Activated T-cell treated with anti-CD3 and anti-CD28 coated beads for 4 hours (primary cell): ENCODE measurements at regions not wholly inside any gene's neighbourhood (a gene's known extent, or its start where the extent isn't known, plus 50 kb on each side); places are given as distances from the start of the nearest gene placed in this dataset.

ENCODE experiments used
- DNase-seq: peaks from one replicate; pipeline ENCODE4 v3.0.0-alpha.2; 2020

DNA sequence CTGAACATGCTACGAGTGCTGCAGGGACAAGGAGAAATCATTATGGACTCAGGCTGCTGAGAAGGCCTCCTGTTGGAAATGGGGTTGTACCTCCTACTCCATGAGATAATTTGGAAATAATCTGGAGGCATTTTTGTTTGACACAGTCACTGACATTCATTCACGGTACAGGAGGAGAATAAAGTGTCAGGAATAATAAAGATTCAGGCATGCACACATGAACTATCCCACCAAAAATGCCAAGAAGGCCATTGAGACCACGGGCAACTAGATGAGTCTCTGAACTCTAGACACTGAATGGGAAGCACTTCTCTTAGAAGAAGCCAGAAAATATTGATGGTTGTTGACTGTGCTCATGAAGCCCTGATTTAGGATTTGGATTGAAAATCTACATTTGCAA, 220.9 kb upstream of the HABP2 start:
- no peak for DNase-seq

DNA sequence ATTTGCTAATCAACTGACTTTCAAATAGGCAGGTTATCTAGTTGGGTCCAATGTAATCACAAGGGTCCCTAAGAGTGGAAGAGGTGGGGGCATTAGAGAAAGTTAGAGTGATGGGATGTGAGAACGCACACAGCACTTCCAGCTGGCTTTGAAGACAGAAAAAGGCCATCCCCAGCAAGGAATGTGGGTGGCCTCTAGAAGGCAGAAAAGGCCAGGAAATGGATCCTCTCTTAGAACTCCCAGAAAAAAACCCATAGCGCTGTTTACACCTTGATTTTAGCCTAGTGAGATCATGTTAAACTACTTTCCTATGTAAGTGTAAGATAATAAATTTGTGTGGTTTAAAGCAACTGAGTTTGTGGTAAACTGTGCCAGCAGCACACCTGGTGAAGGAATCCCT, 219.5 kb upstream of the HABP2 start:
- no peak for DNase-seq

DNA sequence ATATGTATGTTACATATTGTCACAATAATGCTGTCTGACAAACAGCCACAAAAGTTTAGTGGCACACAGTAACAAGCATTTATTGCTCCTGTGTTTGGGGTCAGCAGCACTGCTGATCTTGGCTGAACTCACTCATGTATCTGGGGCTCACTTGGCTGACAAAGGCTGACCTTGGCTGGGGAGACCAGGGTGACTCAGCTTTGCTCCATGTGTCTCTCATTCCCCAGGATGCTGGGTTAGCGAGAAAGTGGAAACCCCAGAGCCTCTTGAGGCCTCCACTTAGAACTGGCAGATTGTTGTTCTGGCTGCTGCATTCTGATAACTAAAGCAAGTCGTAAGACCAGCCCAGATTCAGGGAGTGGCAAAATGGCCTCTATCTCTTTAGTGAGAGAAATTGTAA, 217.3 kb upstream of the HABP2 start:
- no peak for DNase-seq

DNA sequence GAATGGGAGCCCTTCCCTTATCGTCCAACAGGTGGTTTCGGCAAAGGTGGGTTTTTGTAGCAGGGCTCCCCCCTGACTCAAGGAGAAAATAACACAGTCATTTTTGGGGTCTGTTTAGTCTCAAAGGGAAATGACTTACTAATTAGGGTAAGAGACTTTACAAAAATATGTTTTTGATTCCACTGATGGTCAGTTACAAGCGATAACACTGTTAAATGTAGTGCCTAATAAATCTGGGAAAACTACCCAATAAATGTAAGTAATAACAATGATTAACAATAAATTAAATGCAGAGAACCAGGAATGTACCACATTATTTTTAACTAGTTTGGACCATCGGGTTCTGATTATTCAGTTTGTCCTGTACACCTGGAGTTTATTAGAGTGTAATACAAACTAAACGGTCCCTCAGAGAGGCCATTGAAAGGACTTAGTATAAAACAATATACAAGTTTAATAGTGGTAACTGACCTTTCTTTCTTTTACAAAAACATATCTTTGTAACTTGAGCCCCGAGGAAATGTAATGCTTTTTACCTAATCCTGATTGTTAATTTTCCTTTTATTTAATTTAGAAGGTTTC, 216.2 kb upstream of the HABP2 start:
- no peak for DNase-seq

DNA sequence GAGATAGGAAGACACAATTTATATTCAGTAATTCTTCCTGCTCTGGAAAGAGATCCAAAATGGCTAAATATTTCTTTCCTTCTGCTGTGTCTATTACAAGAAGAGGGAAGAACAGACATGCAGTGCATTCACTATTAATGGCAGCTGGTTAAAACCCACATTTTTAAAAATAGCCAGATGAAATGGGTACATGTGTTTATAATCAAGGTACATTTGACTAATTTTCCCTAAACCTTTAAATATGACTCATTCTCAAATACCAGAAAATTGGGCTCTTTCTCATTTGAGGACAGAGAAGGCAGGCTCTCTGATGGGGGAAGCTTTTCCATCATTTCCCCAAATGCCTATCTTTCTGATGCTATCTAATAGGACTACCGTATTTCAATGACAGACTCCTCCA, 215.7 kb upstream of the HABP2 start:
- DNase-seq: no peak

DNA sequence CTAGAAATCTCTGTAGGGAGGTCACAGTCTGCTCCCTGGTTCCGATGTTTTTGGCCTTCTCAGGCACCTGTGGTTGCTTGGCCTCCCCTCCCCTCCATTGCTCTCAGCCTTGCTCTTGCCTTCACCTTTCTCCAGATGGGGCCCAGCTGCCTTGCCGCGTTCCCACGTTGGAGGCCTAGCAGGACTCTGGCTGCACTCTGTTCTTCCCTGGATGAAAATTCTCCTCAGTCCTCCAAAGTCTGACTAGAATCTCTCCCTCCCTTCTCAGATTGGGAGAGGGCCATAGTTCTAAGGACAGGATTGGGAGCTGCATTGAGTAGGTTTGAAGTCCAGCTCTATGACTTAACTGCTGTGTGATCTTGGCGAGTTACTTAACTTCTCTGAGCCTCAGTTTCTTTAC, 213.7 kb upstream of the HABP2 start:
- DNase-seq: no peak

DNA sequence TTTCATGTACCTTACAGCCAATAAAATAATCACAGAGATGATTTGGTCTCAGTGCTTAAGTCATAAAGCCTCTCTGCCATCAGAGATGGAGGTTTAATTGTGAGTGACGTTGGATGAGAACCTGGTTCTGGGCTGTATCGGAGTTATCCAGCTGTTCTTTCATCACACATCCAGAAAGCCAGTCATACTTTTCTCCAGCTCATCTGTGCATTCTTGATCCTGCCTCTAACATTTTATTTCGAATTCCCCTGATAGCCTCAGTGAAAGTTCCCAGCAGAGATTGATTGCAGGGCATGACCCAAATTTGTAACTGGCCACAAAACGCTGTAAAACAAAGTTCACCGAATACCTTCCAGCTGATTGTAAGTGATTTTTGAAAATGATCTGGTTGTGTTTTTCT, 212.6 kb upstream of the HABP2 start:
- DNase-seq: no peak

DNA sequence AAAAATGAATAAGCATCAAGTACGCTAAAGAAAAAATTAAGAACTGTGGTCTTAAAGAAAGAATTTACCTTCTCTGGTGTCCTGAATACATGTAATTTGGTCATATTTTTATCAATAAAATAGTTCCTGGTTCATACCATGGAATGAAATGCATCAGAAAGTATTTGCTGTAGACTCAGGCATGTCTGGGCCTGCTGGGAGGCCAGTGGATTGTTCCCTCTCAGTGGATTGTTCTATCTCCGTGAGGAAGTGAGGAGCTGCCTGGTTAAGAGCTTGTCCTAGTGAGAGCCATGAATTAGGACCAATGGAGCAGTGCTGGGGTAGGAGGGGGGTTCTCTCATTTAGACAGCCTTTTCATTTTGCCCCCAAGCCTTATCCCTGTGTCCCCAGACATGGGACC, 211.7 kb upstream of the HABP2 start:
- no peak for DNase-seq

DNA sequence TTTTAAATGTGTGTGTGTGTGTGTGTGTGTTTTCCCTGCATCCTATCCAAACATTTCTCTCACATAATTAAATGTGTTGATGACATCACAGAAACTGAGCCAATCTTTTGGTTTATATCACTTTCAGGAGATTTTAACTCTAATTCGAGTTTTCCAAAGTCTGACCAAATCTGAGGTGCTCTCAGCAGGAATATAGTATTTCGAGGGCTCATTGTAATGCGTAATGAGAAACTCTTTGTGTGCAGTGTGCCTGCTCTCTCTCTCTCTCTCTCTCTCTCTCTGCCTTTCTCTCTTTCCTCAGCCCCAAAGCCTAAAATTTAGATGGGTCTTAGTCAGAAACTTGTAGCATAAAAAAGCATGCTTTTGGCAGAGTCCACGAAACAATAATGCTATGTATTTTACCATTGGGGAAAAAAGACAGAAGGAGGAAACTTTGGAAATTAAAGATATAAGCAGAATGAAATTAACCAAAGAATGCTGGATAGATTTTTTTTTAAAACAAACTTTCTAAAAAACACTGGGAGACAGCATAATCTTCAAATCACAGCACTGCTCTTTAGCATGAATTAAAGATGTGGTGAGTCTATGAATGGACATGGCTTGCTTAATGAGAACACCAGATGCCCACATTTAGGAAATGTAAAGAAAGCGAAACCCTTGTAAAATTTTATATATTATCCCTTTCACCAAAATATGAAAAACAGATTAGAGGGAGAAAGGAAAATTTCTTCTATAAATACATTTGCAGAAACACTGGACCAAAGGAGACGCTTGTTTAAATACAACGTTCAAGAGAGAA, 206.8 kb upstream of the HABP2 start:
- no peak for DNase-seq

DNA sequence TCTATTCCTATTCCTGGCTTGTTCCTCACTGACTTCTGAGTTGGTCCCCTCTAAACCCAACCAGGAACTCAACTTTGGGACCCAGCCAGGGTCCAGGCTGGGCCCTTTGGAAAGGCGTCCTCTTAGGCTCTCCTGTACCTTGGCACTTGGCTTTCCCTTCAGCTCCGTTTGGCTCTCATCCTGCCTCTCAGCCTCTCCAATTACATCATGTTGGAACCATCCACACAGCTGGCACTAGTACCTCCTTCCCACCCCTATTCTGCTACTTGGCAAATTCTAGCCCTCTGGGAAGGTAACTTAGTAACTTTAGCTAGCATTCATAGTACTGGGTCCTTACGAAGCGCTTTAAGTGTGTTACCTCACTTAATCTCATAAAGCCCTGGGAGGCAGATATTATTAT, 205.3 kb upstream of the HABP2 start:
- DNase-seq: no peak

DNA sequence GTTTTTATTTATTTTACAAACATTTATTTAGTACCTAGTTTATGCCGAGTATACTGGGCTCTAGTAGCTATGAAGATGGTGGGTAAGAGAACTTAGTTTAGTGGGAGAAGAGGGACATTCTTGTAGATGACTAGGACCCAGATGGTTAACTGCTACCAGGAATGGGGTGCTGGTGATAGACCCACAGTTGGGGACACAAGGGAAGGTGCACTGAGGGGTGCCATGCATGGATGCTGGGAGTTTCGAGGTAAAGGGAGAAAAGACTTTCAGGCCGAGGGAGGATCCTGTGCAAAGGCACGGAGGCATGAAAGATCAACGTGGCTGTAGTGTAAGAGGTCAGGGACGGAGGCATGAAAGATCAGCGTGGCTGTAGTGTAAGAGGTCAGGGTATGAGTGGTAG, 204.2 kb upstream of the HABP2 start:
- no peak for DNase-seq

DNA sequence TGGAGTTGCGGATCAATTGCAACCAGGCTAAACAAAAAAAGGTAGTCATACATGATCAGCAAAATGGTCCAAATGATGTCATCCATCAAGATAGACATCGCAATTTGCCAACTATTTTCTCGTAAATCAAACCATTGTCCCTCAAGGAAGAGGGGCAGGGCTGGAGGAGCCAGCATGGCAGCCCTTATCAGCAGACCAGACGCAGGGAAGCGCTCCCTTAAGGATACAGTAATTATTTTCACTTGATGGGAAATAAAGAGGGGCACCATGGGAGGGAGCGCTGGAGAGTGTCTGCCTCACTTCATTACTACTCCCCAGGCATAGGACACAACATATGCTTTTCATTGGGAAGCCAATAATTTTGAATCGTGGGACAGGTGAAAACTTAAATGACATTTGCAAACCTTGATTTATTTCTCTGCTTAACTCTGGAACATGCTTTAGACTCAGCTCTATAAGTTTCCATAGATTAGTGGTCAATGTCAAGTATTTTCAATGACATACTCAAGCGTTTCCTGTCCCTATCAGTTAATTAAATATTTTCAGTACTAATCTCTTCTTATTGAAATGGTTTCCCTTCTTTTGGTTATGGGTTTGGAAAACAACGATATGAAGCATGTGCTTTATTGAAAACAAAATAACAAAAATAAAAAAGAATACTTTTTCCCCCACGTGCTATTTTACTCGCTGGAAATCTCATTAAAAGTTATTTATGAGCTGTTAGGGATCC, 202.4 kb upstream of the HABP2 start:
- DNase-seq: no peak

DNA sequence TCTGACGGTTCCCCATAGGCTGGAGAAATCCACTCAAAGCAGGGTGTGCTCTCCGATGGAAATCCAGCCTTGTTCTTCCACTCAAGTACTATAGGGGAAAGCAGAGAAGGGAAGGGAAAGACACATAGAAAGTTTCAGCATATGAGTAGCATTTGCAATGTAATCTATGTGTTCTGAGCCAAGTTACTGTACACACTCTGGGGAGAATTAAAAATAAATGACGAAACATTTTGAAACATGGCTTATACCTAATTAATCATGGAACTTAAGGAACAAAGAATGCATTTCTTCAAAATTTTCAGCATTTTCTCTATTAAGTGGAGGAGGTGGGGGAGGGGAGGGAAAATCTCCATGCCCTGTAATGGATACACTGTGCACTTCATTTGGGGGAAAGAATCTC, 198.1 kb upstream of the HABP2 start:
- DNase-seq: no peak

DNA sequence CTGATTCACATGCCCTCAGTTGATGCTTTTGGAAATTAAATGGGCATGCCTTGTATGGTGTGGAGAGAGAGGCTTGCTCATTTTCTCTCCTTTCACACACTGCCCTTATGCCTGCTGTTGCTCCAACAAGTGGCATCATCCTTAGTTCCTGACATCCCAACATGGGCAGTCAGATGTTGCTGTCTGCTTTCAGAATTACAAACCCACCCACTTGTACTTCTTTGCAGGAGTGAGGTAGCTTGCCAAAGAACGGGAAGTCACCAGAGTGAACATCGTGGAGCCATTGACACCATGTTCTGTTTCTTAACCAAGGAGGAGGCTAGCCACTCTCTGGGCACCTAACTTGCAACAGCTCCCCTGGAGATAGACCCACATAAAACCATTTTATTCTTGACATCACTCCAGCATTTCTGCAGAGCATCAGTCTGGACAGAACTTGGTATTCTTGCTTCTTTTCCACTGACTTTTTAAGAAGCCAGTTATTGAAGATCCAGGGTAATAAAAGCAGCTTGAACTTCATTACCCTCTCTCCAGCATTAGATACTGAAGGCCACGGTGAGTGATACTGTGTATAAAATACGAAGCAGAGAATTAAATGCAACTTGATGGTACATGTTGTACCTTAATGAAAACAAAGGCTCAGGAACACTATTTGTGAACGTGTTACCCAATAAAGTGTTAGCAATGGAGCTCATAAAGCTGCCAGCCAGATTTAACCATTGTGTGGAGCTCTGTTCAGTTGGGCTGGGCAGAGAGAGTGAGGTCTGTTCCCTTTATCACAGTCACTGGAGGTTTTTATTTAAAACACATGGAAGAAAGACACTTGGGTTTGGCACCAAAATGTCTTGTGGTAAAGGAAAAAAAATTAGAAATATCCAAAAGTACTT, 195.8 kb upstream of the HABP2 start:
- DNase-seq: no peak

DNA sequence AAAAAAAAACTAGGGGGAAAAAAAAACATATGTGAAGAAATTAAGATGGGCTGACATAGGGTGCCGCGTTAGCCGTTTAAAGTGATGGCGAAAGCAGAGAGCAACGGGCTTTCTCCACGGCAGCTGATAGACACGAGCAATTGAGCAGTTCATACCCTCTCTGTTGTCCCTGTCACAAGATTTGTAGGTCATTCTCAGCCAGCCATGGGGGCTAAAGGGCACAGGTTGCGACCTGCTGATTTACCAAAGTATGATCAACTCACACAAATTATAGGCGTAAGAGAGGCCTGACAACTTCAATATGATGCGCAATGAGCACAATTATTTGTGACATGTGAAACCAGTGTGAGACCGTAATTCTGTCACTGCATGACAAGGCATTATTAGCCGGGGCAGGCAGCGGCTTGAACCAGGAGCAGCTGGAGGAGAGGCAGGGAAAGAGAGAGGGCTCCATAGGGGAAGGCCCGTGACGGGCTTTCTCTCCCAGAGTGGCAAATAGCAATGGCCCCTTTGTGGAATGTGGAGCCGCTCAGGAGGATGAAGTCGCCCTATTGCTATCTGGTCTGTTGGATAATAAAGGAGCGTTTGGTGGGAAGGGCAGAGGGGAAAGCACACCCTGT, 195.1 kb upstream of the HABP2 start:
- no peak for DNase-seq

DNA sequence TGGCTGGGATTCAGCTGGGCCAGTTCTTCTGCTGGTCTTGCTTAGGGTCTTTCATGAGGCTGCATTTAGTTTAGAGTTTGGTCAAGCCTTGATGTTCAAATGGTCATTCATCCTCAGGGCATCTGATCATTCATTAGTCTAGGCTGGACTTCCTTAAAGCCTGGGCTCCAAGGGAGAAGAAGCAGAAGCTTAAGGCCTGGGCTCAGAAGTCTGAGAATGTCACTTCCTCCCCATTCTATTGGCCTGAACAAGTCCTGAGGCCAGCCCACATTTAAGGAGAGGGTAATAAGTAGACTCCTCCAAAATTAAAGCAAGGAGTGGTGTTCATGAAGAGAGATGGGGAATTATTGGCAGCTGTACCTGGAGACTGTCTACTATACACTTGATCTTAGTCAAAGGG, 193.2 kb upstream of the HABP2 start:
- no peak for DNase-seq

DNA sequence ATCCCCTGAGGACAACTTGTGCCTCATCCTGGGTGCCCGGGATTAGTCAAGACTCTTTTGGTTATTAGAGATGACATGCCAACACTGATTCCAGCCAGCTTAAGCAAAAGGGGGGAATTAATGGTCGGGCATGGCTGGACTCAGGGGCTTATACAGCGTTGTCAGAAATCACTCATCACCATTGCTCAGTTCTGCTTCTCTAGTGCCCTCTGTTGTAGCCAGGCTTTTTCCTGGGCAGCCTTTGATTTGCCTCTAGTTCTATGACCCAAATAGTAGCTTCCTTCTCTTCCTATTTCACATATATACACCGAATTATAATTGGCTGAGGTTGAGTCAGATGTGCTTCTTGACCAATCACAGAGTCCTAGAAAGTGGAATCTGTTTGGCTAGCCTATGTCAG, 192.0 kb upstream of the HABP2 start:
- no peak for DNase-seq

DNA sequence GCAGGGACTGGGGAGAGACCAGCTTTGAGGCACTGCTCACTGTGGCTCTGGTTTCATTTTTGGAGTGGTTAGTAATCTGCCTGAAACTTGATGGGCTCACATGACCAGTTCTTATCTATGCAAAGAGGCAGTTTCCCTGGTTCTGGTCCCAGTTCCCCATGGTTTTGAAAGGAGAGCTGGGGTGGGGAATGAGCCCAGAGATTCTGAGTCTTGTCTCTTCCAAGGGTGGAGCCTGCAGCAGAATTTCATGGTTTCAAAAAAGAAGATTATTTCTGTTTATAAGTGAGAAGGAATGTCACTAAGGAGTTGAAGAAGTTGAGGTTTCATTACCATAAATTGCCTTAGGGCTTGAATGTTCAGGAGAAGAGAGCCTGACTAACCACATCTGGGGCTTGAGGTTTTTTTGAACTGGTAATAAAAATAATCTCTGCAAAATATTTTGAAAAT, 190.2 kb upstream of the HABP2 start:
- DNase-seq: no peak

DNA sequence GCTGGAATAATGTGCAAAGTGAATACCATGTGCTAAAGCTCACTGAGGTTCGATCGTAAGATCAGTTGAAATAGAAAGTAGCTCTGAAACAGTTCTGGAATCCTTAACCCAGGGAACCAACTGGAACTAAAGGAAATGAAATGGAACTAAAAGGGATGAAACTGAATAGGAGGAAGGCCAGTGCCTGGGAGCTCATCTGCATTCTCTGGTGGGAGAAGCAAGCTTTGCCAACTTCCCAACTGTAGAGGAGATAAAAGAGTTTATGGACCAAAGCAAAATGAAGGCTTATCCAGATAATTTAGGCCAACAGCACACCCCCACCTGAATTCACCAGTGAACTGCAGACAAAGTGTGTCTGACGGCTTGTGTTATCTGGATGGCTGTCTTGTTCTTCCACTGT, 188.6 kb upstream of the HABP2 start:
- no peak for DNase-seq

DNA sequence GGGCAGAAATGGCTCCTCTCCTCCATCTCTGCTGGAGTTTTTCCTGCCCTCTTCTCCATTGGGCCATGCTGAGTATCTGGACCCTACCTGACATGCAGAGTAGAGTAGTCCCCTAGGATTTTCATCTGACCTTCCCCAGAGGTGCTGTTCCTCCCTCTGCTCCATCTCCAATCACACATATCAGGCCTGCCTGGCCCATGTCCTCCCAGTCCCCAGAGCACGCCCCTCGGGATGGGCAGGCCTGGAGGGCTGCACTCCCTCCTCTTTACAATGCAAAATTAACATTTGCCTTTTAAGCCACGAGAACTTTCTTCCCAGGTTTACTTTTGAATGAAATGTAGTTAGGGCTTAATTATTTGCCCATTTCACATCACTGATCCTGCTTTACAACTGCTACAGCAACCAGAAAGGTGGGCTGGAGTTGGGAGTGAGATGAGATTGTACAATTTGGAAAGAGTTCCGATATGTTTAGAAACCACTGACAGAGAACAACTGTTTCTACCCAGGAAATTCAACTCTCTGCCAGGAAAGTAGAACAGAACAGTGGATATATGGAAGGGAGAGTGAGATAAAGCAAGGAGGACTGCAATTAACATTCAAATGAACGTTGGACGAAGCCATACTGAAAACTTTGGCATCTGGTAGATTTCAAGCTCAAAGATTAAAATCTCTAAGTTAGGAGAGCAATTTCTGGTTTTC, 184.0 kb upstream of the HABP2 start:
- no peak for DNase-seq

DNA sequence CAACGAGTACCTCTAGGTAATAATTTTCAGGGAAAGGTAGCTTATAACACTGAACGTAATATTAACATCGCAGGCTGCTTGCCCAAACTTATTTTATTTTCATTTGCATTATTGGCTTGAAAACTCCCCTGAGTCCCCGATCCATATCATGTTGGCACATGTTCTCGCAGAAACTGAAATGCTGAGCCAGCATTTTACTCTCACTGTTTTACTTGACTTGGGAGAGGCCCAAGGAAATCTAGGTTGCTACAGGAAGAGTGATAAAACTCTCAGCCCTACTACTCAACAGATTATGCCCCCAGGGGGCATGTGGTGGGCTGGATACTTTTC, 183.5 kb upstream of the HABP2 start:
- DNase-seq: no peak

DNA sequence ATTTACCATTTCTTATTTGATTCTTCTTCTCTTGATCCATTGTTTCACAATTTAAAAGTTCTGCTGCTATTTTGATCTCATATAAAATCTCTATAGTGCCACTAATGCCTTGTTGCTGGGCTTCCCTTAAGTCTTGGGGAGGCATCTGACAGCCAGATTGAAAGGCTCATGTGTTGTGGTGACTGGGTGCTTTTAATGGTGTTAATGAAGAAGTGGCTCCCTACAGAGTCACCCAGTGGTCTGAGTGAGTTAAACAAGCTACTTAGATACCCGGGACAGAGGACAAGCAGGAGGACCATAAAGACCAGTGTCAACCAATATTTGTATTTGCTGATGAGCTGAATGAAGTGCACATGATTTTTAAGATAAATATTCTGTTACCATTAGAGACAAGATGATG, 176.4 kb upstream of the HABP2 start:
- no peak for DNase-seq
